ENCODE measurements at regions not wholly inside any gene's neighbourhood (a gene's known extent, or its start where the extent isn't known, plus 50 kb on each side); places are given as distances from the start of the nearest gene placed in this dataset.

DNA sequence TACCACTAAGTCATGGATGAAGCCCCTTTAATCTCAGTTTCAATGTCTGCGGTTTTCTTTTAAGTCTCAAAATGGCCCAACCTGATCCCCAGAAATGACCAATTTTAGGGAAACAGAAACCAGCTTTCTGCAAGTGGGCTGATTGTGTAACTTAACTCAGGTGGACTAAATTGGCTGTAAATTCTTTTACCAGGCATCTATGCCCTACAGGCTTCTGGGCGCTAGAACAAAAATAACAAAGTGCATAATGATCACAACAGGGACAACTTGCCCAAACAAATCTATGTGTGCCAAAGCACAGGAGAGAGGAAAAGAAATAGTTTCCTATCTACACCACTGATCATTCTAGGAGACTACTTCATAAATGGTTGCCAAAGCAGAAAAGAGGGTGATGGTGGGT, 112.3 kb upstream of the SETBP1 start:
- TF ChIP-seq, protein P1, sequence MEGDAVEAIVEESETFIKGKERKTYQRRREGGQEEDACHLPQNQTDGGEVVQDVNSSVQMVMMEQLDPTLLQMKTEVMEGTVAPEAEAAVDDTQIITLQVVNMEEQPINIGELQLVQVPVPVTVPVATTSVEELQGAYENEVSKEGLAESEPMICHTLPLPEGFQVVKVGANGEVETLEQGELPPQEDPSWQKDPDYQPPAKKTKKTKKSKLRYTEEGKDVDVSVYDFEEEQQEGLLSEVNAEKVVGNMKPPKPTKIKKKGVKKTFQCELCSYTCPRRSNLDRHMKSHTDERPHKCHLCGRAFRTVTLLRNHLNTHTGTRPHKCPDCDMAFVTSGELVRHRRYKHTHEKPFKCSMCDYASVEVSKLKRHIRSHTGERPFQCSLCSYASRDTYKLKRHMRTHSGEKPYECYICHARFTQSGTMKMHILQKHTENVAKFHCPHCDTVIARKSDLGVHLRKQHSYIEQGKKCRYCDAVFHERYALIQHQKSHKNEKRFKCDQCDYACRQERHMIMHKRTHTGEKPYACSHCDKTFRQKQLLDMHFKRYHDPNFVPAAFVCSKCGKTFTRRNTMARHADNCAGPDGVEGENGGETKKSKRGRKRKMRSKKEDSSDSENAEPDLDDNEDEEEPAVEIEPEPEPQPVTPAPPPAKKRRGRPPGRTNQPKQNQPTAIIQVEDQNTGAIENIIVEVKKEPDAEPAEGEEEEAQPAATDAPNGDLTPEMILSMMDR (IDR thresholded peaks at IDR 0.05; ENCODE audit: insufficient read depth, low read length, poor library complexity, severe bottlenecking): no peak
- no peak for TF ChIP-seq EZH2phosphoT487 (conservative IDR thresholded peaks at IDR 0.05; ENCODE audit: low read length)

Data from SU-DHL-6 (cell line).